Endodermal cell (in vitro differentiated cells): ENCODE measurements at regions not wholly inside any gene's neighbourhood (a gene's known extent, or its start where the extent isn't known, plus 50 kb on each side); places are given as distances from the start of the nearest gene placed in this dataset.

Experiments
- DNase-seq: peaks from one replicate; pipeline ENCODE4 v3.0.0-alpha.2; 2017
- H3K27ac ChIP-seq: 2 replicates; pipeline ENCODE4 v1.5.1; 2013; ENCODE audit warnings: mild to moderate bottlenecking, low read depth, low read length, moderate library complexity
- H3K27me3 ChIP-seq: 2 replicates; pipeline ENCODE4 v1.6.1; 2013; ENCODE audit warnings: mild to moderate bottlenecking, low read length, moderate library complexity; ENCODE audit not compliant: insufficient read depth, control insufficient read depth, poor library complexity, severe bottlenecking
- H3K36me3 ChIP-seq: 2 replicates; pipeline ENCODE4 v1.7.0; 2013; ENCODE audit warnings: mild to moderate bottlenecking, low read length, moderate library complexity; ENCODE audit not compliant: control insufficient read depth, insufficient read depth
- H3K4me1 ChIP-seq: one replicate; pipeline ENCODE4 v1.7.0; 2013; ENCODE audit warnings: low read length; ENCODE audit not compliant: control insufficient read depth, insufficient read depth
- H3K4me3 ChIP-seq: 2 replicates; pipeline ENCODE4 v1.5.1; 2013; ENCODE audit warnings: mild to moderate bottlenecking, low read length, moderate library complexity
- H3K9ac ChIP-seq: 2 replicates; pipeline ENCODE4 v1.6.1; 2013; ENCODE audit warnings: mild to moderate bottlenecking, low read length, moderate library complexity; ENCODE audit not compliant: poor library complexity, severe bottlenecking; ENCODE audit errors: extremely low read depth
- H3K9me3 ChIP-seq: 2 replicates; pipeline ENCODE4 v1.6.1; 2013; ENCODE audit warnings: mild to moderate bottlenecking, low read length, moderate library complexity; ENCODE audit not compliant: control insufficient read depth
- H3K27ac Mint-ChIP-seq: 2 replicates; pipeline ENCODE4 v1.8.0; 2020; ENCODE audit warnings: mixed read lengths
- H3K27me3 Mint-ChIP-seq: 2 replicates; pipeline ENCODE4 v1.8.0; 2021; ENCODE audit warnings: mild to moderate bottlenecking, mixed read lengths; ENCODE audit not compliant: insufficient read depth
- H3K36me3 Mint-ChIP-seq: 2 replicates; pipeline ENCODE4 v1.8.0; 2020; ENCODE audit warnings: low read depth, mixed read lengths
- H3K4me1 Mint-ChIP-seq: 2 replicates; pipeline ENCODE4 v1.8.0; 2020; ENCODE audit warnings: mixed read lengths
- H3K4me3 Mint-ChIP-seq: 2 replicates; pipeline ENCODE4 v1.8.0; 2020; ENCODE audit warnings: mild to moderate bottlenecking, moderate library complexity, mixed read lengths
- H3K9me3 Mint-ChIP-seq: 2 replicates; pipeline ENCODE4 v1.8.0; 2020; ENCODE audit warnings: mild to moderate bottlenecking, mixed read lengths
- WGBS, 2 experiments: methylation state at CpG; one replicate each; pipeline versions ENCODE4 v1.1.5 to v1.1.7; 2013; ENCODE audit warnings: missing lambda C conversion rate in 2 of 2, mixed read lengths in 1 of 2; ENCODE audit not compliant: insufficient coverage in 1 of 2, insufficient read length in 1 of 2; 5-methylcytosine and 5-hydroxymethylcytosine counted together
- TF ChIP-seq, protein P1 (sequence below): fragments of 200-600 bp; sonication (generic); conservative IDR thresholded peaks from 2 replicates; pipeline ENCODE4 v1.5.0; 2021; ENCODE audit warnings: antibody characterized with exemption, mild to moderate bottlenecking

DNA sequence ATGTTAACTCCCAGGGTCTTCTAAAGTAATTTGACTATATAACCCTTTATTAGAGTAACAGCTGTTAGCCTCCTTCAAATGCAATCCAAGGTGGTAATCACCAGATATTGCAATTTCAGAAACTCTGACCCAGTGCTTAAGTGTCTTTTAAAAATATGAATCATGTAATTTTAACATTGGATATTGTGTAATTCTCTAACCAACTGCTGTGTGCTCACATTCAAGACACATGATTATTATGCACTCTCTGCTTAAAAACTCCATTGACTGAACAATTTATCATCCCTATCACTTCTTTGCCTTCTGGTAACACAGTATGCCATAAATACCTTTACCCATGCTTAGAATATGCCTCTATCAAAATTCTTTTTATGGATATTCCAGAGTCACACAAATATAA, 537.4 kb upstream of the RGS18 start:
- no peak overlapping the region for H3K27ac ChIP-seq
- Mint-ChIP-seq H3K27me3 (no peaks in the 10 kb centered on the region), H3K4me1 (no peaks in the 10 kb centered on the region), H3K36me3 (no peaks in the 10 kb centered on the region), H3K9me3 (peaks cover 3% of the 10 kb centered on the region), H3K27ac (no peak overlapping the region), H3K4me3 (no peak overlapping the region)
- H3K4me1 ChIP-seq: no peaks in the 10 kb centered on the region
- no peak for DNase-seq
- no peaks in the 10 kb centered on the region for H3K27me3 ChIP-seq
- peaks cover 10% of the 10 kb centered on the region for H3K9me3 ChIP-seq
- no peaks in the 10 kb centered on the region for H3K36me3 ChIP-seq
- no peak overlapping the region for H3K4me3 ChIP-seq
- H3K9ac ChIP-seq: no peak overlapping the region
- TF ChIP-seq, protein P1, sequence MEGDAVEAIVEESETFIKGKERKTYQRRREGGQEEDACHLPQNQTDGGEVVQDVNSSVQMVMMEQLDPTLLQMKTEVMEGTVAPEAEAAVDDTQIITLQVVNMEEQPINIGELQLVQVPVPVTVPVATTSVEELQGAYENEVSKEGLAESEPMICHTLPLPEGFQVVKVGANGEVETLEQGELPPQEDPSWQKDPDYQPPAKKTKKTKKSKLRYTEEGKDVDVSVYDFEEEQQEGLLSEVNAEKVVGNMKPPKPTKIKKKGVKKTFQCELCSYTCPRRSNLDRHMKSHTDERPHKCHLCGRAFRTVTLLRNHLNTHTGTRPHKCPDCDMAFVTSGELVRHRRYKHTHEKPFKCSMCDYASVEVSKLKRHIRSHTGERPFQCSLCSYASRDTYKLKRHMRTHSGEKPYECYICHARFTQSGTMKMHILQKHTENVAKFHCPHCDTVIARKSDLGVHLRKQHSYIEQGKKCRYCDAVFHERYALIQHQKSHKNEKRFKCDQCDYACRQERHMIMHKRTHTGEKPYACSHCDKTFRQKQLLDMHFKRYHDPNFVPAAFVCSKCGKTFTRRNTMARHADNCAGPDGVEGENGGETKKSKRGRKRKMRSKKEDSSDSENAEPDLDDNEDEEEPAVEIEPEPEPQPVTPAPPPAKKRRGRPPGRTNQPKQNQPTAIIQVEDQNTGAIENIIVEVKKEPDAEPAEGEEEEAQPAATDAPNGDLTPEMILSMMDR: no peak

DNA sequence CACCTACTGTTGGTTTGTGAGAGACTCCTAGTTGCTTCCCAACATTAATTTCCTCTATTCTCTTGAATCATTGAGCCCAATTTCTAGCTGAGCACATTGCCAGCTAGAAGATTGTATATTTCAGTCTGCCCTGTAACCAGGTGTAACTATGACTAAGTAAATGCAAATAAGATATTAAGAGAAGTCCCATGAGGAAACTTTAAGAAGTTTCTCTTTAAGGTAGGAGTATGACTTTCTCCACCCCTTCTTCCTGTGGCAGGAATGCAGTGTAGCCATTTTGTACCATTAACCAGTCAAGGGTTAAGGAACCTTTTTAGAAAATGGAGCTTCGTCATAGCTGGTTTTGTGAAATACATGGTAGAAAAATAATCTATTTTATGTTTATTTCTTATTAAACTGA, 534.2 kb upstream of the RGS18 start:
- Histone ChIP-seq H3K27ac (no peak overlapping the region), H3K9me3 (peaks cover 10% of the 10 kb centered on the region), H3K9ac (no peak overlapping the region), H3K36me3 (no peaks in the 10 kb centered on the region), H3K27me3 (no peaks in the 10 kb centered on the region), H3K4me1 (no peaks in the 10 kb centered on the region), H3K4me3 (no peak overlapping the region)
- Mint-ChIP-seq H3K27ac (no peak overlapping the region), H3K9me3 (peaks cover 3% of the 10 kb centered on the region), H3K36me3 (no peaks in the 10 kb centered on the region), H3K27me3 (no peaks in the 10 kb centered on the region), H3K4me3 (no peak overlapping the region), H3K4me1 (no peaks in the 10 kb centered on the region)
- no CpG with 5 or more reads among the region's 1 CpG for WGBS, 2 experiments
- TF ChIP-seq, protein P1: no peak
- no peak for DNase-seq

DNA sequence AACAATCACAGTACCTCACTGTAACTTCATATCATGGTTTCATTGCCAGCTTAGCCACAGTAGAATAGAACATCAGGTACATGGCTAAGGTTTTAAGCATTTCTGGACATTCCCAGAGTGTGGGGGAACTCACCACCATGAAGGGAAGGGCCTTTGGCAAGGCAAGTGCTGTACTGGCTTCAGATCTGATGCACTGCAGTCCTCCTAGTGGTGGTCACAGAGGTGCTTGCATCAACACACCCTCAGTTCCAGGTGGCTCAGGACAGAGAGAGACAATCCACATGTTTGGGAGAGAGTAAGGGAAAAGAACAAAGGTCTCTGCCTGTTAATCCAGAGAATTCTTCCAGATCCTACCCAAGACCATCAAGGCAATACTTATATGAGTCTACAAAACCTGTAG, 528.4 kb upstream of the RGS18 start:
- no peak overlapping the region for H3K4me3 ChIP-seq
- H3K9me3 ChIP-seq: peaks cover 14% of the 10 kb centered on the region
- peak; percentile 68 for DNase-seq
- no peak overlapping the region for H3K27ac Mint-ChIP-seq
- no peaks in the 10 kb centered on the region for H3K36me3 ChIP-seq
- no peaks in the 10 kb centered on the region for H3K9me3 Mint-ChIP-seq
- TF ChIP-seq, protein P1: peak; percentile 66
- H3K27ac ChIP-seq: no peak overlapping the region
- H3K27me3 ChIP-seq: no peaks in the 10 kb centered on the region
- no peak overlapping the region for H3K9ac ChIP-seq
- no peaks in the 10 kb centered on the region for H3K27me3 Mint-ChIP-seq
- no peaks in the 10 kb centered on the region for H3K36me3 Mint-ChIP-seq
- H3K4me1 ChIP-seq: no peaks in the 10 kb centered on the region
- peaks cover 7% of the 10 kb centered on the region for H3K4me1 Mint-ChIP-seq
- H3K4me3 Mint-ChIP-seq: no peak overlapping the region
